DND-41 (cell line): ENCODE measurements at regions not wholly inside any gene's neighbourhood (a gene's known extent, or its start where the extent isn't known, plus 50 kb on each side); places are given as distances from the start of the nearest gene placed in this dataset.

Experiments used
- ATAC-seq: fragments of 200-7000 bp; cut with Tn5 transposase; 3 replicates; pipeline ENCODE4 v1.9.1; 2021; ENCODE audit warnings: low read depth; ENCODE audit not compliant: insufficient read depth
- DNase-seq: peaks from one replicate; pipeline ENCODE4 v3.0.0-alpha.2; 2020
- H2AFZ ChIP-seq: 2 replicates; pipeline ENCODE4 v1.6.0; 2012; ENCODE audit warnings: low read depth, low read length
- H3K27ac ChIP-seq: 2 replicates; pipeline ENCODE4 v1.5.1; 2012; ENCODE audit warnings: low read length, inconsistent platforms
- H3K27me3 ChIP-seq: fragments of 200-600 bp; sonication (generic); 2 replicates; pipeline ENCODE4 v1.6.0; 2012; ENCODE audit warnings: low read length, mild to moderate bottlenecking, inconsistent platforms; ENCODE audit not compliant: insufficient read depth, poor library complexity
- H3K36me3 ChIP-seq: 2 replicates; pipeline ENCODE4 v1.5.1; 2012; ENCODE audit warnings: low read length, inconsistent platforms; ENCODE audit not compliant: insufficient read depth
- H3K4me1 ChIP-seq: 2 replicates; pipeline ENCODE4 v1.5.1; 2012; ENCODE audit warnings: mild to moderate bottlenecking, low read length; ENCODE audit not compliant: insufficient read depth
- H3K4me2 ChIP-seq: 2 replicates; pipeline ENCODE4 v1.6.0; 2012; ENCODE audit warnings: mild to moderate bottlenecking, moderate library complexity, low read length, inconsistent platforms; ENCODE audit not compliant: insufficient read depth
- H3K4me3 ChIP-seq, 2 experiments: fragments of 200-600 bp in 1 of 2; shearing (Covaris generic) in 1 of 2; 2 replicates each; pipeline ENCODE4 v1.5.1; 2012 to 2016; ENCODE audit warnings: inconsistent platforms in 2 of 2, low read length in 2 of 2, mild to moderate bottlenecking in 2 of 2, low read depth in 1 of 2, moderate library complexity in 1 of 2
- H3K79me2 ChIP-seq: 2 replicates; pipeline ENCODE4 v1.6.0; 2012; ENCODE audit warnings: low read length, inconsistent platforms; ENCODE audit not compliant: insufficient read depth
- H3K9ac ChIP-seq: 2 replicates; pipeline ENCODE4 v1.6.0; 2012; ENCODE audit warnings: low read depth, mild to moderate bottlenecking, inconsistent platforms, low read length, moderate library complexity
- H3K9me3 ChIP-seq: 2 replicates; pipeline ENCODE4 v1.5.1; 2012; ENCODE audit warnings: low read length, moderate library complexity, mild to moderate bottlenecking, inconsistent platforms; ENCODE audit not compliant: insufficient read depth, severe bottlenecking
- H4K20me1 ChIP-seq: 2 replicates; pipeline ENCODE4 v1.6.0; 2012; ENCODE audit warnings: low read length; ENCODE audit not compliant: insufficient read depth
- CTCF ChIP-seq: IDR thresholded peaks from 2 replicates; pipeline ENCODE4 v1.5.1; 2012; ENCODE audit warnings: borderline replicate concordance, low read length, moderate library complexity, mild to moderate bottlenecking; ENCODE audit not compliant: poor library complexity, severe bottlenecking; ENCODE audit errors: extremely low read depth
- EZH2 ChIP-seq: IDR thresholded peaks from 3 replicates; pipeline ENCODE4 v1.6.1; 2012; ENCODE audit warnings: borderline replicate concordance, low read depth, mild to moderate bottlenecking, moderate library complexity, low read length, inconsistent platforms; ENCODE audit not compliant: severe bottlenecking

GRCh38 chr16:76023835-76024234 is 253.4 kb upstream of the CNTNAP4 start:
- no peaks in the 10 kb centered on the region for H4K20me1 ChIP-seq
- H3K9ac ChIP-seq, result no peak overlapping the region
- no peak for ATAC-seq
- no peak overlapping the region for H3K4me2 ChIP-seq
- no peak for DNase-seq
- H3K4me1 ChIP-seq, result no peaks in the 10 kb centered on the region
- H3K27me3 ChIP-seq, result no peaks in the 10 kb centered on the region
- H2AFZ ChIP-seq, result no peak overlapping the region
- no peaks in the 10 kb centered on the region for H3K9me3 ChIP-seq
- TF ChIP-seq EZH2 (no peak), CTCF (no peak)
- H3K27ac ChIP-seq, result no peak overlapping the region
- no peak overlapping the region for H3K4me3 ChIP-seq
- H3K36me3 ChIP-seq, result no peaks in the 10 kb centered on the region
- no peaks in the 10 kb centered on the region for H3K79me2 ChIP-seq

- TF ChIP-seq EZH2, result no peak
- TF ChIP-seq CTCF, result no peak
- Histone ChIP-seq H3K36me3 (no peaks in the 10 kb centered on the region), H3K4me2 (no peak overlapping the region), H3K9me3 (peaks cover 21% of the 10 kb centered on the region), H3K27me3 (no peaks in the 10 kb centered on the region), H2AFZ (no peak overlapping the region), H3K4me3 (no peak overlapping the region), H3K9ac (no peak overlapping the region), H3K27ac (no peak overlapping the region), H4K20me1 (no peaks in the 10 kb centered on the region), H3K4me1 (no peaks in the 10 kb centered on the region), H3K79me2 (no peaks in the 10 kb centered on the region)
- DNase-seq (no peak), ATAC-seq (no peak)
Measured at GRCh38 chr16:76035689-76036088, 241.5 kb upstream of the CNTNAP4 start.

GRCh38 chr16:76038097-76038496 is 239.1 kb upstream of the CNTNAP4 start:
- DNase-seq (no peak), ATAC-seq (no peak)
- Histone ChIP-seq H3K4me1 (no peaks in the 10 kb centered on the region), H3K4me2 (no peak overlapping the region), H3K27me3 (no peaks in the 10 kb centered on the region), H3K9ac (no peak overlapping the region), H3K79me2 (no peaks in the 10 kb centered on the region), H3K4me3 (no peak overlapping the region), H3K27ac (no peak overlapping the region), H2AFZ (no peak overlapping the region), H3K36me3 (no peaks in the 10 kb centered on the region), H3K9me3 (peaks cover 21% of the 10 kb centered on the region), H4K20me1 (no peaks in the 10 kb centered on the region)
- TF ChIP-seq EZH2, result no peak
- no peak for TF ChIP-seq CTCF

GRCh38 chr16:76052725-76053124 is 224.5 kb upstream of the CNTNAP4 start:
- no peak for DNase-seq
- no peaks in the 10 kb centered on the region for H3K4me1 ChIP-seq
- no peak overlapping the region for H3K4me3 ChIP-seq
- H2AFZ ChIP-seq, result no peak overlapping the region
- no peaks in the 10 kb centered on the region for H3K36me3 ChIP-seq
- no peaks in the 10 kb centered on the region for H3K27me3 ChIP-seq
- ATAC-seq, result no peak
- no peaks in the 10 kb centered on the region for H4K20me1 ChIP-seq
- H3K4me2 ChIP-seq, result no peak overlapping the region
- TF ChIP-seq CTCF, result no peak
- no peak overlapping the region for H3K9ac ChIP-seq
- H3K27ac ChIP-seq, result no peak overlapping the region
- H3K79me2 ChIP-seq, result no peaks in the 10 kb centered on the region
- H3K9me3 ChIP-seq, result no peaks in the 10 kb centered on the region
